ENCODE measurements at regions not wholly inside any gene's neighbourhood (a gene's known extent, or its start where the extent isn't known, plus 50 kb on each side); places are given as distances from the start of the nearest gene placed in this dataset.
A peak's percentile ranks its signal among the peaks of the same experiment; 100 is the strongest.

- WGBS = 82% methylated on average over 5 of the region's 5 CpGs
- no peaks in the 10 kb centered on the region for H3K9me3 ChIP-seq
- H3K27ac ChIP-seq = no peak overlapping the region
- H3K36me3 ChIP-seq = no peaks in the 10 kb centered on the region
- no peak for DNase-seq (ENCODE audit: low spot score in 2 of 2)
- H3K27me3 ChIP-seq = no peaks in the 10 kb centered on the region
- H3K4me3 ChIP-seq = no peak overlapping the region
- no peaks in the 10 kb centered on the region for H3K4me1 ChIP-seq
- TF ChIP-seq CTCF (IDR thresholded peaks at IDR 0.05) (no peak), POLR2A (IDR thresholded peaks at IDR 0.05) (no peak), POLR2AphosphoS5 (IDR thresholded peaks at IDR 0.05) (no peak), EP300 (IDR thresholded peaks at IDR 0.05) (no peak)
Observed at GRCh38 chr18:43917520-43917919, 640.2 kb upstream of the SYT4 start.

- DNase-seq (ENCODE audit: low spot score in 2 of 2) = no peak
- Histone ChIP-seq H3K27ac (no peak overlapping the region), H3K4me3 (no peak overlapping the region), H3K9me3 (no peaks in the 10 kb centered on the region), H3K36me3 (no peaks in the 10 kb centered on the region), H3K27me3 (no peaks in the 10 kb centered on the region), H3K4me1 (no peaks in the 10 kb centered on the region)
- TF ChIP-seq POLR2A (IDR thresholded peaks at IDR 0.05) (no peak), EP300 (IDR thresholded peaks at IDR 0.05) (no peak)
Observed at GRCh38 chr18:43919551-43919950, 642.3 kb upstream of the SYT4 start.

GRCh38 chr18:43931439-43931838, 654.1 kb upstream of the SYT4 start:
- 69% methylated on average over 3 of the region's 3 CpGs for WGBS
- H3K4me3 ChIP-seq = no peak overlapping the region
- no peak for DNase-seq (ENCODE audit: low spot score in 2 of 2)

DNA sequence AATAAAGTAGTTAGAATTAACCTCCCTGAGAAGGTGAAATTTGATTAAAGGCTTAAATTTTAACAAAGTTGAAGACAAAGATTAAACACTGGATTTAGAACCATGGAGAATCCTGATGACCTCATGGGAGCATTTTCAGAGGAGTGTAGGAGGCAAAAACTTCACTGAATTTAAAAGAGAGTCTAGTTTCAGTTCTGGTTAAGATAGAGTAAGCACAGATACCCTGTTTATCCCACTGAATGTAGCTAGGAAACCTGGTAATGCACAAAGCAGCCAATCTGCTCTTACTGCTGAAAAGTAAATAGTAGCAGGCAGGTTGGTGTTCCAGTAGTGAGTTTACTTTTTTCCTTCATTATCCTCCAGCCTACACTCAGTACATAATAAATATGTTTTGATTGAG, 654.9 kb upstream of the SYT4 start:
- Histone ChIP-seq H3K9me3 (no peaks in the 10 kb centered on the region), H3K36me3 (no peaks in the 10 kb centered on the region), H3K4me1 (peaks cover 4% of the 10 kb centered on the region), H3K4me3 (no peak overlapping the region), H3K27ac (no peak overlapping the region), H3K27me3 (no peaks in the 10 kb centered on the region)
- TF ChIP-seq POLR2AphosphoS5 (IDR thresholded peaks at IDR 0.05) = no peak
- no peak for TF ChIP-seq POLR2A (IDR thresholded peaks at IDR 0.05)
- TF ChIP-seq CTCF (IDR thresholded peaks at IDR 0.05) = no peak
- TF ChIP-seq EP300 (IDR thresholded peaks at IDR 0.05) = no peak
- DNase-seq (ENCODE audit: low spot score in 2 of 2) = no peak

More at GRCh38 chr18:43931439-43931838, 654.1 kb upstream of the SYT4 start:
- Histone ChIP-seq H3K27me3 (no peaks in the 10 kb centered on the region), H3K27ac (no peak overlapping the region), H3K36me3 (no peaks in the 10 kb centered on the region), H3K9me3 (no peaks in the 10 kb centered on the region), H3K4me1 (peaks cover 4% of the 10 kb centered on the region)
- TF ChIP-seq POLR2AphosphoS5 (IDR thresholded peaks at IDR 0.05) = no peak
- TF ChIP-seq EP300 (IDR thresholded peaks at IDR 0.05) = no peak
- no peak for TF ChIP-seq CTCF (IDR thresholded peaks at IDR 0.05)
- TF ChIP-seq POLR2A (IDR thresholded peaks at IDR 0.05) = no peak

GRCh38 chr18:43933177-43933576, 655.9 kb upstream of the SYT4 start:
- no peaks in the 10 kb centered on the region for H3K9me3 ChIP-seq
- 84% methylated on average over 5 of the region's 5 CpGs for WGBS
- H3K4me1 ChIP-seq = peaks cover 4% of the 10 kb centered on the region
- no peaks in the 10 kb centered on the region for H3K27me3 ChIP-seq
- H3K27ac ChIP-seq = no peak overlapping the region
- H3K36me3 ChIP-seq = no peaks in the 10 kb centered on the region
- no peak overlapping the region for H3K4me3 ChIP-seq
- TF ChIP-seq POLR2A (IDR thresholded peaks at IDR 0.05) (no peak), EP300 (IDR thresholded peaks at IDR 0.05) (no peak), POLR2AphosphoS5 (IDR thresholded peaks at IDR 0.05) (no peak)
- DNase-seq (ENCODE audit: low spot score in 2 of 2) = no peak

DNA sequence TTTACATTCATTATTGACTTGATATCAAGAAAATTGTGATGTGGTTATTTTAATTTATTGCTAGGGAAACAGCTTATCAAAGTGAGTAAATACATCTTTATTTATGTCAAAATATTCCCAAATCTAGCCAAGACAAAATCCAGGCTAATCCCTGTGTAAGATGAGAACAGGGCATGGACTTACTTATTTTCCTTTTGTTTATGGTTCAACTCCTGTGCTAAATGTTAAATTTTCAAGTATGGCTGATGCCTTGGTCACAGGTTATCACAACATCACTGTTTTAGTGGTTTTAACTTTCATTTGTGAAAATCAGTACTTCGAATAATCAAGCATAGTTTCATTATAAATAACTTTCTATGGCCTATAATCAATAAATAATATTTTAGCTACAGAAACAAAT, 657.0 kb upstream of the SYT4 start:
- Histone ChIP-seq H3K4me3 (no peak overlapping the region), H3K9me3 (no peaks in the 10 kb centered on the region), H3K4me1 (peaks cover 4% of the 10 kb centered on the region), H3K36me3 (no peaks in the 10 kb centered on the region), H3K27ac (peak overlapping the region; percentile 54), H3K27me3 (no peaks in the 10 kb centered on the region)
- DNase-seq (ENCODE audit: low spot score in 2 of 2) = no peak
- WGBS = 77% methylated on average over 1 of the region's 1 CpG
- TF ChIP-seq POLR2AphosphoS5 (IDR thresholded peaks at IDR 0.05) = no peak
- TF ChIP-seq POLR2A (IDR thresholded peaks at IDR 0.05) = no peak
- no peak for TF ChIP-seq CTCF (IDR thresholded peaks at IDR 0.05)
- no peak for TF ChIP-seq EP300 (IDR thresholded peaks at IDR 0.05)

Data from suprapubic skin (tissue), 4 donors.